ENCODE measurements at regions not wholly inside any gene's neighbourhood (a gene's known extent, or its start where the extent isn't known, plus 50 kb on each side); places are given as distances from the start of the nearest gene placed in this dataset.

DNA sequence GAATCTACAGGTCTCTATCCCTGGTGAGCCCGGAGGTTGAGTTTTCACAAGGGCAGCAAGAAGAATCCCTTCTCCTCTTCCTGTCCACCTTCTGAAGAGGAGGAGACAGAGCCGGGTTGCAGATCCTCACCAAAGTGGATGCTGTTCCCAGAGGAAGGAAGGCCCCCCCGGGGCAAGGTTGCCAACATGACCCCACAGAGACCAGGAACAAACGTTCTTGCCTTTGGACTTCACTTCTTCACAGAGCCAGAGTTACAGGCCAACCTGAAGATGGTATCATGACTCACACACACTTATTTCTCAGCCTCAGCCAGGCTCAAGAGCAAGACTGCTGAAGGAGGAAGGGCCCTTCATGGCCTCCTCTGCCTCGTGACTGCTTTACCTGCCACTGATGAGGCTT lies 384.3 kb downstream of the CD83 start:
- TF ChIP-seq, protein P1, sequence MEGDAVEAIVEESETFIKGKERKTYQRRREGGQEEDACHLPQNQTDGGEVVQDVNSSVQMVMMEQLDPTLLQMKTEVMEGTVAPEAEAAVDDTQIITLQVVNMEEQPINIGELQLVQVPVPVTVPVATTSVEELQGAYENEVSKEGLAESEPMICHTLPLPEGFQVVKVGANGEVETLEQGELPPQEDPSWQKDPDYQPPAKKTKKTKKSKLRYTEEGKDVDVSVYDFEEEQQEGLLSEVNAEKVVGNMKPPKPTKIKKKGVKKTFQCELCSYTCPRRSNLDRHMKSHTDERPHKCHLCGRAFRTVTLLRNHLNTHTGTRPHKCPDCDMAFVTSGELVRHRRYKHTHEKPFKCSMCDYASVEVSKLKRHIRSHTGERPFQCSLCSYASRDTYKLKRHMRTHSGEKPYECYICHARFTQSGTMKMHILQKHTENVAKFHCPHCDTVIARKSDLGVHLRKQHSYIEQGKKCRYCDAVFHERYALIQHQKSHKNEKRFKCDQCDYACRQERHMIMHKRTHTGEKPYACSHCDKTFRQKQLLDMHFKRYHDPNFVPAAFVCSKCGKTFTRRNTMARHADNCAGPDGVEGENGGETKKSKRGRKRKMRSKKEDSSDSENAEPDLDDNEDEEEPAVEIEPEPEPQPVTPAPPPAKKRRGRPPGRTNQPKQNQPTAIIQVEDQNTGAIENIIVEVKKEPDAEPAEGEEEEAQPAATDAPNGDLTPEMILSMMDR (IDR thresholded peaks at IDR 0.05; ENCODE audit: insufficient read depth, low read length, poor library complexity, severe bottlenecking): no peak
- no peak for DNase-seq (ENCODE audit: low read depth)
- Histone ChIP-seq H3K36me3 (ENCODE audit: control insufficient read depth, insufficient read depth, low read length) (no peaks in the 10 kb centered on the region), H3K4me3 (ENCODE audit: low read depth, low read length) (no peak overlapping the region), H3K27me3 (ENCODE audit: control insufficient read depth, insufficient read depth, low read length) (no peaks in the 10 kb centered on the region)

DNA sequence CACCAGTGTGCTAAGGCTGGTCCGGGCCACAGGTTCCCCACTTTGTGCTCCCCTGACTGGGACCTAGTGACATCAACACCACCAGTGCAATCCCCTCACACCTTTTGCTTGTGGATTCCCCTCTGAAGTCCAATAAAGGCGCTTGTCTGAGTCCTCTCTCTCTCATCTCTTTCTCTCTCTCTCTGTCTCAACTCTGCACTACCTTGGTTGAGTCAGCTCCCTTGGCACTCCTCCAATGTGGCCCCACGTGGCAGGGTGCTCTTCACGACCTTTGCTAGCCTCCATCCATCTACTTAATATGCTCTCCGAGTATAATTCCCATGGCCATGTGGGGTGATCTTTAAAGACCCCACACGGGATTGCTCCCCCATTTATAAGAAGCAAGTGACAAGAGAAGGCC lies 385.0 kb downstream of the CD83 start:
- no peaks in the 10 kb centered on the region for H3K36me3 ChIP-seq (ENCODE audit: control insufficient read depth, insufficient read depth, low read length)

DNA sequence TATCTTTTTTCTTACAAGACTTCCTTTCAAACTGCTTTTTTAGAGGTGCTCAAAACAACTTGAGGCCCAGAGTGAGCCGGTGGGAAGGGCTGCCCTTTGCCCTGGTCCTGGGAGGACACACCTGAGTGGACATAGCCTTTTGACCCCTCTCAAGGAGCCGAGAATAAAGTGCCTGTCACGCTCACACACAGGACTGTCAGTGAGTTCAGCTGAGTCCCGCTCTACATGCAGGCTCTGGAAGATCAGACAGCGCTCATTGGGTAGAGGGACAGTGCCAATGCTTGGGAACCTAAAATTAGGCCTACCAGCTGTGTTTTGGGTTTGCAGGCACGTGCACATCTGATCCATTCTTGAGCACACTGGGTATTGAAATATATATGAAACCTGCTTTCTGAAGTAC lies 387.8 kb downstream of the CD83 start:
- Histone ChIP-seq H3K36me3 (ENCODE audit: control insufficient read depth, insufficient read depth, low read length) (no peaks in the 10 kb centered on the region), H3K4me3 (ENCODE audit: low read depth, low read length) (no peak overlapping the region), H3K27me3 (ENCODE audit: control insufficient read depth, insufficient read depth, low read length) (no peaks in the 10 kb centered on the region)
- TF ChIP-seq, protein P1 (IDR thresholded peaks at IDR 0.05; ENCODE audit: insufficient read depth, low read length, poor library complexity, severe bottlenecking): no peak
- no peak for DNase-seq (ENCODE audit: low read depth)

More for the DNA sequence above, 385.0 kb downstream of the CD83 start:
- Histone ChIP-seq H3K27me3 (ENCODE audit: control insufficient read depth, insufficient read depth, low read length) (no peaks in the 10 kb centered on the region), H3K4me3 (ENCODE audit: low read depth, low read length) (no peak overlapping the region)
- TF ChIP-seq, protein P1 (IDR thresholded peaks at IDR 0.05; ENCODE audit: insufficient read depth, low read length, poor library complexity, severe bottlenecking): no peak
- no peak for DNase-seq (ENCODE audit: low read depth)

DNA sequence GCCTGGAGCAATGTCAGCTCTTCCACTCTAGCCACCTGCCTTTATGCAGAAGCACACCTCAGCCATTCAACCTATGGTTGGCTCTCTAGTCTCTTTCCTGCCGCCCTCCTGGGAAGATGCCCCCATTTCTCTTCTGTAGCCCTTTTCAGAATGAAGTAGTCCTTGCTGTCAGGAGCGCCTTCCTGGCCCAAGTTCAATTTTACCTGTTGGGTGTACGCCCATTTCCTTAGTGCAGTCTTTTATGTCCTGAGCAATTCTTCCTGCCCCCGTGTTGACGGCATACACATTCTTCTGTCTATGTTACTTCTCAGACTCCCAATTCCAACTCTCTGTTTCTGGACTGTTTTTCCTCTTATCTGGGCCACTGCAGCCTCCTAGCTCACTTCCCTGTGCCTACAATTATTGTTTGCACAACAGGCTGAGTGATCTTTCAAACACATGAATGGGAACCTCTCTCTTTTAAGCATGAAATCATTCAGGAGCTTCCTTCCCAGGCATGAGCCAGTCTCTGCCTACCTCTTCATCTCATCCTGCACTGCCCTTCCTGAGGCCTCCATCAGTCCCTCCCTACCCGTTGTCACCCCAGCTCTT lies 389.2 kb downstream of the CD83 start:
- Histone ChIP-seq H3K36me3 (ENCODE audit: control insufficient read depth, insufficient read depth, low read length) (no peaks in the 10 kb centered on the region), H3K27me3 (ENCODE audit: control insufficient read depth, insufficient read depth, low read length) (no peaks in the 10 kb centered on the region), H3K4me3 (ENCODE audit: low read depth, low read length) (no peak overlapping the region)
- DNase-seq (ENCODE audit: low read depth): no peak
- TF ChIP-seq, protein P1 (IDR thresholded peaks at IDR 0.05; ENCODE audit: insufficient read depth, low read length, poor library complexity, severe bottlenecking): no peak

DNA sequence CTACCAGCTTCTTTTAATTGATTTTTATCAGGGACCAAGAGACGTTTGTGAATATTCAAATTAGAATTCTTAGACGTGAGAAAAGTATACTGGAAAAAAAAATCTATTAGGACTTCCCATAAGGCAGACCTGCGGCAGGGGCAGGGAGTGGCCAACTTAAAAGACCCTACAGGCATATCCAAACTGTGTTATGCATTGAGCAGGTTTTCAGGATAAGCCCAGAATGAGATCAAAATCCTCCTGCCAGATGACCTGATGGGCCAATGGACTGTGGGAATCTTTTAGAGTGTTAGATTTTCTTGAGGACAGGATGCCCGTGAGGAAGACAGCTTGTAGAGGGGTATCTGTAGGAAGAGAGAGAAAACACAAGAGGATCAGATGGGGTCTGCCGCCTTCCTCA lies 391.5 kb downstream of the CD83 start:
- TF ChIP-seq, protein P1 (IDR thresholded peaks at IDR 0.05; ENCODE audit: insufficient read depth, low read length, poor library complexity, severe bottlenecking): no peak
- Histone ChIP-seq H3K36me3 (ENCODE audit: control insufficient read depth, insufficient read depth, low read length) (no peaks in the 10 kb centered on the region), H3K27me3 (ENCODE audit: control insufficient read depth, insufficient read depth, low read length) (no peaks in the 10 kb centered on the region), H3K4me3 (ENCODE audit: low read depth, low read length) (no peak overlapping the region)
- no peak for DNase-seq (ENCODE audit: low read depth)

DNA sequence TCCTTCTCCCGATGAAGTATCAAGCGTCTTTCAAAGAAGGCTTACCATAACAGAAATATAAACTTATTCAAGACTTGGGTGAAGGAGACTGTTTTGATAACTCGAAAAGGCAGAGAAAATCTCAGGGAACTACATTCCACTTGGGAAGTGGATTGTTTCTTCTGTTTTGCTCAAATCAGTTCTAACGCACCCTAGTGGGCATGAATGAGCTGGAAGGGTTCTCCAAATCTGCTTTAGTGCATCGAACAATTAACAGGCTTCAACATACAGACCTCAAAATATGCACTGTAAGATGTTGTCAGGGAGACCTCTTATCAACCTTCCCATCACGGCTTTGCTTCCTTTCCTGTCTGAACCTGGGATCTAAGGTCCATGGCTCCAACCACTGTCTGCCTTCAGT lies 392.5 kb downstream of the CD83 start:
- TF ChIP-seq, protein P1 (IDR thresholded peaks at IDR 0.05; ENCODE audit: insufficient read depth, low read length, poor library complexity, severe bottlenecking): no peak
- DNase-seq (ENCODE audit: low read depth): no peak

More for the DNA sequence above, 392.5 kb downstream of the CD83 start:
- Histone ChIP-seq H3K27me3 (ENCODE audit: control insufficient read depth, insufficient read depth, low read length) (no peaks in the 10 kb centered on the region), H3K36me3 (ENCODE audit: control insufficient read depth, insufficient read depth, low read length) (no peaks in the 10 kb centered on the region), H3K4me3 (ENCODE audit: low read depth, low read length) (no peak overlapping the region)
